ENCODE measurements at regions not wholly inside any gene's neighbourhood (a gene's known extent, or its start where the extent isn't known, plus 50 kb on each side); places are given as distances from the start of the nearest gene placed in this dataset.
"Not testable (repeated sequence)": the region's sequence is repeated elsewhere in the genome, so short reads cannot be mapped to it uniquely, and the experiment has no call there.

DNA sequence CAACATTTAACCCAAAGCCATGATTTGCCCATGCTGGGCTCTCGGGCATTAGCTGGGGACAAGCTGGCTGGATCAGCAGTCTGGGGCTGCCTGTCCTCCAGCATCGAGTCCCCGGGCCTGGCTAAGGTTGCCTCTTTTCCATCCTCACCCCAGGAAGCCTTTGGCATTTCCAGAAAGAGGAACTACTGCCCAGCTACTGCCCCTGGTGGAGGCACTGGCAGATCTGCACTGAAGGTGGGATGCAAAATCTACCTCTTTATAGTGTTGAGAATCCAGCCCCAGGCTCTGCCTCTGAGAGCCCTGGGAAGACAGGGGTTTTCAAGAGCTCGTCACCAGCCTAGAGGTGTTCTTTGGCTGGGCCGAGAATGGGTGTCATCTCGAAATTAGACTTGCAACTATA lies 635.9 kb downstream of the MATN1 start:
- peak; percentile 86 for DNase-seq

DNA sequence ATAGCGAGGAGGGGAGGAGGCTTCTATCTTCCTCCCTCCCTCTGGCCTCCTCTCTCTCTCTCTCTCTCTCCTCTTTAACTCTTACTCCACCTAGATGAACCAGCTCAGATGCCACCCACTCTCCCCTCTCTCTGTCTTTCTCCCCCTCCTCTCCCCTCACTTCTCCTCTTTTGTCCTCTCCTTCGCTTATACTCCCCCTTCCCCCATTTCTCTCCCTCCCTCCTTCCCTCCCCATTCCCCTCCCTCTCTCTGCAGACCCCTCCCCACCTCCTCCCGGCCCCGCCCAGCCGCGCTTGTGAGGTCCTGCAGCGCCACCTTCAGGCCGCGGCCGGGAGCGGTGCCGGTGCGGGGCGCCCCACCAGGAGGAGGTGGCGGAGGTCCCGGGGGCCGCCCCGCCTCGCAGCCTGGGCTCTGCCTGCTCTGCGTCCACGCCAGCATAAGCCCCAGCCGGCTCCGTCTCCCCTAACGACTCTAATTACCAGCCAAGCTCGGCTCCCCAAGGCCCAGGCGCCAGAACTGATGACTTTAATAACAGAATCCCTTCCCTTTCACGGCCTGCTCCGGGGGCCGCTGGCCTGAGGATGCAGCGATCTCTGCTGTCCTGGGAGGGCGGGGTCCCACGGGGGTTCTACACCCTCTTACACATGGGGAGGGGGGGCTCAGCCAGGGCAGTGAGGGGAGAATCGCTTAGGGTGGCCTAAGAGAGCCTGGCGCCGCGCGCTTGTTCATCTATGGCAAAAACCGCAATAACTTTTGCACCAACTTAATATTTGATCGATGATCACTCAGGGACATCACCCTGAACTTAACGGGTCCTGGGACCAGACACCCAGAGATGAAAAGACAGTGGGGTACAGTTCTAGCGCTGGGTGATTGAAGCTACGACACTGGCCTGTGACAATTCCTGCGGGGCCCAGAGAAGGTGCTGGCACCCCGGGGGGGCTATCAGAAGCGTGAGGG lies 637.3 kb downstream of the MATN1 start:
- peak; percentile 97 for DNase-seq
- no peaks in the 10 kb centered on the region for H3K36me3 ChIP-seq (replicated peaks; ENCODE audit: control insufficient read depth, insufficient read depth, low read length)
- peak overlapping the region; percentile 32 for H3K4me3 ChIP-seq (ENCODE audit: insufficient read depth, low read depth, low read length)

More for the DNA sequence above, 635.9 kb downstream of the MATN1 start:
- H3K36me3 ChIP-seq (replicated peaks; ENCODE audit: control insufficient read depth, insufficient read depth, low read length) = no peaks in the 10 kb centered on the region
- H3K27me3 ChIP-seq (ENCODE audit: control insufficient read depth, insufficient read depth, low read length) = no peaks in the 10 kb centered on the region
- H3K4me3 ChIP-seq (ENCODE audit: insufficient read depth, low read depth, low read length) = no peak overlapping the region

DNA sequence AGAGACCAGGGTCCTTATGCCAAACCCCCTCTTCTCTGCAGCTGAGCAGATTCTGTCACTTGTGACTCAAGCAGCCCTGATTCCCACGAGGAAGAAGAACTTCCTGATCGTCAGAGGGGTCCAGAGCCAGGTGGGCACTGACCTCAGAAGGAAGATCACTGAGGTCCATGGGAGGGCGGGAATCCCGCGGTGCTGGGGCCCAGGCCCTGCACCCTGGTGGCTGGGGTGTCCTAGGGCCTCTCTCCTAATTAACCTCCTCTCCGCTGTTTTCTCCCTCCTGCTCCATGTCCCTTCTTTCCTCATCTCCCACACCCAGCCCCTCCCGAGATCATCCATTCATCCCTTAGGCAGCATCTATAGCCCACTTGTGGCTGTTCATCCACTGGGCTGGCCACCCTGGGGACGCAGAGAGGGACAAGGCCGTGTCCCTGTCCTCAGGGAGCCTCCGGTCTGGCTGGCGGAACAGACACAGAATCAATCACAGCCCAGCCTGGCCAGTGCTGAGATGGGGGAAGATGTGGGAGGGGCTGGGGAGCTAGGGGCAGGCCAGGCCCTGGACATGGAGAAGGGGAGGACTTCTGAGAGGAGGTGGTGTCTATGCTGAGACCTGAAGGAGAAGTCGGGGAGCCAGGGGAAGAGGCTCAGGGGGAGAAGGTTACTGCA lies 638.3 kb downstream of the MATN1 start:
- no peaks in the 10 kb centered on the region for H3K36me3 ChIP-seq (replicated peaks; ENCODE audit: control insufficient read depth, insufficient read depth, low read length)
- no peaks in the 10 kb centered on the region for H3K27me3 ChIP-seq (ENCODE audit: control insufficient read depth, insufficient read depth, low read length)
- no peak overlapping the region for H3K4me3 ChIP-seq (ENCODE audit: insufficient read depth, low read depth, low read length)
- DNase-seq = peak; percentile 40

More for the DNA sequence above, 637.3 kb downstream of the MATN1 start:
- H3K27me3 ChIP-seq (ENCODE audit: control insufficient read depth, insufficient read depth, low read length) = no peaks in the 10 kb centered on the region

DNA sequence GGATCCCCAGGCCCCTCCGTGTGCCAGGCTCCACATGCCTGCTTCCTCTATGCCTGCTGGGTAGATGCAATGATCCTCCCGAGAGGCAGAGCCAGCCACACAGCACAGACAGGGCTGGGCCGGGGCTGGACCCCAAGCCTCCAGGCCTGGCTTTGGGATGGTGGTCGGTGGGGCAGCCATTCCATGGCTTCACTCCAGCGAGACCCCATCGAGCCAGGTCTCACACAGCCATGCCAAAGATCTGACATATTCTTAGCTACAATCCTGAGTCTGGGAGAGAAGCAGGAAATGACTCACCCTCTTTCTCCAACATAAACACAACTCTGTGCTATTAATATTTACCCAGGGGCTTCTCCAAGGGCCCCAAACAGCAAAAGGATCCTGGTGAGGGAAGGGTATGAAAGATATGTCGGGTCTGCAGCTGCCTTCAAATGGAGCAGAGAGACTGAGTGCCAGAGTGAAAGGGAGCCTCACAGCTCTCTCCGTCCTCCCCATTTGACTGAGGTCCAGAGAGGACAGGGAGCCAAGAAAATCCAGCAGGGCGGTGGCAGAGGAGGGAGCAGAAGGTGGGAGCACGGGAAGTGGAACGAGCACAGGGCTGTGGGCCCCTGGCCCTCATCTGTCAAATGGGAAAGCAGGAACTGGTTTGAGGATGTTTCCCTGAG lies 639.5 kb downstream of the MATN1 start:
- no peaks in the 10 kb centered on the region for H3K27me3 ChIP-seq (ENCODE audit: control insufficient read depth, insufficient read depth, low read length)
- no peaks in the 10 kb centered on the region for H3K36me3 ChIP-seq (replicated peaks; ENCODE audit: control insufficient read depth, insufficient read depth, low read length)
- DNase-seq = no peak
- no peak overlapping the region for H3K4me3 ChIP-seq (ENCODE audit: insufficient read depth, low read depth, low read length)

DNA sequence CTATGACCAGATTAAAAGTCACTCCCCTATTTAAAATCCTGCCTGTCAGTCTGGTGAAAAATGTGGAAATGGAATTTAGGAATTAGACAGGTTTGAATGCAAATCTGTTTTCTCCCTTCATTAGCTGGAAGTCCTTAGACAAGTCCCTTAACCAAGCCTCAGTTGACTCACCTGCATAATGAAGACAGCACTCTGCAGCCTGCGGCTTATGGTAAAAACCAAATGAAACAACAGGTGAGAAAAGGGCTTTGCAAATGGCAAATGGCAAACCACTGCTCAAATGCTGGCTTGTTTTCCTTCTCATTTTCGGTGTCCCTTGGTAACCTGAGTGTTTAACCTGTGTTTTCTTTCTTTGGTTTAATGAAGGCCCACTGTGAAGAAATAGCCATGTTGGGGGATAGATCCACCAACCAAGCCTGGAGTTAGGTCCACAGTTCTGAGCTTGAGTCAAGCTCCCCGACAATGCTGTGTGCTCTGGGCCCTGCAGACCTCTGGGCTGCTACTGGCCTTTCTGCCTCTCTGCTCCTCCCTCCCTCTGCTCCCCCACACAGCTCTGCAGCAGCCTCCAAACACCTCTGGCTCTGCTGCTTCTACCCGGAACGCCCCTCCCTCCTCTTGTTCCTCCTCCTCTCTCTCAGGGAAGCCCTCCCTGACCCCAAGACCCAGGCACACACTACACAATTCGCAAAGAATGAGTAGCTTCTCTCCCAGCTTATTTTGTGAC lies 641.8 kb downstream of the MATN1 start:
- Histone ChIP-seq H3K27me3 (ENCODE audit: control insufficient read depth, insufficient read depth, low read length) (no peaks in the 10 kb centered on the region), H3K36me3 (replicated peaks; ENCODE audit: control insufficient read depth, insufficient read depth, low read length) (no peaks in the 10 kb centered on the region), H3K4me3 (ENCODE audit: insufficient read depth, low read depth, low read length) (no peak overlapping the region)
- peak; percentile 67 for DNase-seq

DNA sequence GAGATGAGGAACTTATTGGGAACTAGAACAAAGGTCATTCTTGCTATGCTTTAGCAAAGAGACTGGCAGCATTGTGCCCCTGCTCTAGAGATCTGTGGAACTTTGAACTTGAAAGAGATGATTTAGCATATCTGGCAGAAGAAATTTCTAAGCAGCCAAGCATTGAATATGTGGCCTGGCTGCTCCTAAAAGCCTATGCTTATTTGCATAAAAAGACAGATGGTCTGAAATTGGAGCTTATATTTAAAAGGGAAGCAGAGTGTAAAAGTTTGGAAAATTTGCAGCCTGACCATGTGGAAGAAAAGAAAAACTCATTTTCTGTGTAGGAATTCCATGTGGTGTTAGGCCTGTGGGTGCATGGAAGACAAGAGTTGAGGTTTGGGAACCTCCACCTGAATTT lies 647.5 kb downstream of the MATN1 start:
- H3K36me3 ChIP-seq (replicated peaks; ENCODE audit: control insufficient read depth, insufficient read depth, low read length); H3K27me3 ChIP-seq (ENCODE audit: control insufficient read depth, insufficient read depth, low read length); DNase-seq; H3K4me3 ChIP-seq (ENCODE audit: insufficient read depth, low read depth, low read length): not testable (repeated sequence)

DNA sequence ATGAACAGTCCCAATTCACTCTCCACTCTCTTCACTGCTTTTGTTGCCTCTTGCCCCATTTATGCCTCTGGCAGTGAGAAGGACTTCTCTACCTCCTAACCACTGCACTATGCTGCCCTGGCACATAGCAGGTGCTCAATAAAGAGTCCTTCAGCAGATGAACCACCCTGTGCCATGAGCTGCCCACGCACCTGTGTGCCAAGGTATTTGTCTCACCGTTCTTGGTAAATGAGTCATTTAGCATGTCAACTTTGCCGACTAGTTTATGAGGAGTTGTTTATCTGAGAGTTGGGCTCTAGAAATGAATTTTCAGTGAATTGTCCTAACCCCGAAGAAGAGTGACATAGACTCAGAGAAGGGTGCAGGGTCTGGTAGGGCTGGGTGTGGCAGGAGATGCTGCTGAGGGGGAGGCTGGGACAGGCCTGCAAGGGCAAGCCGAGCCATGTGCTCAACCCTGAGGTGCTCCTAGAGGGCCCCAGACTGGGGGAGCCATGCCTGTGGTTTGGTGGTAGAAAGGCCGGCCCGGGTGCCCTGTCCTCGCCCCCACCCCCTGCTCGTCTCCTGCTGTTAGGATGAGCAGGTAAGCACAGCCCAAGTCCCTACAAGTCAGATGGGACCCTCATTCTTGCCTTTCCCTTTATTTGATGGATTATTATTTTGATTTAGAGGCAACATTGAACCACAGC lies 654.5 kb downstream of the MATN1 start:
- Histone ChIP-seq H3K36me3 (replicated peaks; ENCODE audit: control insufficient read depth, insufficient read depth, low read length) (no peaks in the 10 kb centered on the region), H3K4me3 (ENCODE audit: insufficient read depth, low read depth, low read length) (no peak overlapping the region), H3K27me3 (ENCODE audit: control insufficient read depth, insufficient read depth, low read length) (no peaks in the 10 kb centered on the region)
- DNase-seq = no peak

DNA sequence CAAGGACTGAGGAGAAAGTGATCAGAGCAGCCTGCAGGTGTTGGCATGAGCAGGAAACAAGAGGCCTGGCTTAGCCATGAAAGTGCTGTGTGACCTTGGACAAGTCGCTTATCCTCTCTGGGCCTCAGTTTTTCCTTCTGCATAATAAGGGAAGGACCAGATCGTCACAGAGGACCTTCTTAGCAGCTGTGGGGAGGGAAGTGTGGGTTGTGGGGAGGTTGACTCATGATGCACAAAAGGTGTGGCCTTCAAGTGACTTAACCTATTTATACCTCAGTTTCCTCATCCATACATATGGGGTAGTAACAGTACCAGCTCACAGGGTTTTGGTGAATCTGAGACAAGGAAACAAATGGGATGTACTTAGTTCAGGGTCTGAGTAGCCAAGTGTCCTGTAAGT lies 658.8 kb downstream of the MATN1 start:
- Histone ChIP-seq H3K4me3 (ENCODE audit: insufficient read depth, low read depth, low read length) (no peak overlapping the region), H3K27me3 (ENCODE audit: control insufficient read depth, insufficient read depth, low read length) (no peaks in the 10 kb centered on the region), H3K36me3 (replicated peaks; ENCODE audit: control insufficient read depth, insufficient read depth, low read length) (no peaks in the 10 kb centered on the region)
- DNase-seq = no peak

DNA sequence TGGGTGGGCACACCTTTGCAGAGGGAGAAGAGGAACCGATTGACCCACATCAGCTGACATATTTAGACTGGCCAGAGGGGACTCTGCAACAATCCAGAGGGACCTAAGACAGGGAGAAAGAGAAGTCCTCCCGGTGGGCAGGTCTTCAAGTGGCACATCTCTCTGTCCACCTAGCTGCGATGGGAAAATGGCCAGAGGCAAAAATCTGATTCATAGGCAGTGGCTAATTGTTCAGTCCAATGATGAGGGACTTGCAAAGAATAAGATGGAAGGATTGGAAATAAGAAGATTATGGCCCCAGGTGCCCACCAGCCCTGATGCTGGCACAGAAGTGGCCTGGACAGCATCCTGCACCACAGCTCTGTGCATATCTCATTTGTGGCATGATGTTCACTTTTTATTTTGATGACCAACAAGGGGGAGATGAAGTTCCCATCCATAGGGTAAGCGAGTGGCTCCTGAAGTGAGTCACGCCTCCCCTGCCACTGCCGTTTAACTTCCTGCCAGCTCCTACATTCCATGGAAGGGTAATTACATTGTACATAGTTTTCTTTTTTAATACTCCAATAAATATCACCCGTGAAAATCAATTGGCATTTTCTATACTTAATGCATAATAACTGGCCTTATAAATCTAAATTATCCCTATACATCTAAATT lies 659.6 kb downstream of the MATN1 start:
- H3K36me3 ChIP-seq (replicated peaks; ENCODE audit: control insufficient read depth, insufficient read depth, low read length) = no peaks in the 10 kb centered on the region
- no peaks in the 10 kb centered on the region for H3K27me3 ChIP-seq (ENCODE audit: control insufficient read depth, insufficient read depth, low read length)
- H3K4me3 ChIP-seq (ENCODE audit: insufficient read depth, low read depth, low read length) = no peak overlapping the region
- no peak for DNase-seq

DNA sequence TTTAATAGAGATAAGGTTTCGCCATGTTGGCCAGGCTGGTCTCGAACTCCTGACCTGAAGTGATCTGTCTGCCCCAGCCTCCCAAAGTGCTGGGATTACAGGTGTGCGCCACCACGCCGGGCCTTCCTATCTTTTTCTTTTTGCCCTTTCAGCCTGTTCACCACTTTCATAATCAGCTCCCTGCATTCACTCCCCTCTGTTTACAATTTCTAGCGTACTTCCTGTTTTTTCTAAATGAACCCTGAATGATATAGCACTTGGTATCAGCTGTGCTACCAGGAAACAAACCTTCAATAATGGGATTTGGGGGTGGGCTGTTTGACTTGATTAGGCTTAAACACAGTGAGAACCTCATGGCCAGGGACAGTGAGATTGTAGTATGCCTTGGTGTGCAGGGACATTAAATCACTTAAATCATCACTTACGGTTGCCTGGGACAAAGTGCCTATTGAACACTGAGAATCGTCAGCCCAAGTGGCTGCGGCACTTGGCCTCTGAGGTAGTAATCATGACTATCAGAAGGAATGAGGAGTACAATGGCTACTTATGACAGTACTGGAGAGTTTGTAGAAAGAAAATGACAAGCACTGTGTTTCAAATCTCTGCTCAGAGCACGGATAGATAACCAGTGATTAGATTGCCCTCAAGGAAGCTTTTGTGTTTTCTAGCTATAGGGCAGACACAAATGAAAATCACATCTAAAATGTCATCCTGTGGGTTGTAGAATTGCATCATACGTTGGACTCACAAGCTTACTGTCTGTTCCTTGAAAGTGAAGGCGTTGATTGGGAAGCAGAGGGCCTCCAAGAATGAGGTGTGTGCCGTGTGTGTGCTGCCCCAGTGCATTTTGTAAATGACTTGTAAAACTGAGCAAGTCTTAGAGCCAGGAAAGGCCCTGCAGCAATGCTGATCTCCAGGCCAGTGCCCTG lies 661.8 kb downstream of the MATN1 start:
- Histone ChIP-seq H3K27me3 (ENCODE audit: control insufficient read depth, insufficient read depth, low read length) (no peaks in the 10 kb centered on the region), H3K4me3 (ENCODE audit: insufficient read depth, low read depth, low read length) (no peak overlapping the region), H3K36me3 (replicated peaks; ENCODE audit: control insufficient read depth, insufficient read depth, low read length) (no peaks in the 10 kb centered on the region)
- no peak for DNase-seq

DNA sequence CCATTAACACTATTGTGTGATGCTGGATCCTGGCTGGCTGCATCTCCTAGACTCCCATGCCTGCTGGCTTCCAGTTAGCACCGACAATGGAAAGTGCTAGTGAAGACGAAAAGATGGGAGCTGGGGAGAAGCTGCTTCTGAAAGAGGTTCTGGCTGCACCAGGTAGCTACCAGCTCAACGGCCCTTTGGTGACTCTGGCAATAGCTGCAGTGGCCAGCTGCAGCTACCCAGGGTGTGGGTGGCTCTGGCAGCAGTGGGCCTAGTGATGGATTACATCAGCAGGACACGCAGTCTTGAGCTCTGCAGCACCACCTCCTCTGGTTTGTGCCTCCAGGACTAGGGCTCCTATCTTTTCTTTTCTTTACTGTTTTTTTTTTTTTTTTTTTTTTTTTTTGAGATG lies 662.6 kb downstream of the MATN1 start:
- H3K27me3 ChIP-seq (ENCODE audit: control insufficient read depth, insufficient read depth, low read length) = no peaks in the 10 kb centered on the region
- H3K36me3 ChIP-seq (replicated peaks; ENCODE audit: control insufficient read depth, insufficient read depth, low read length) = no peaks in the 10 kb centered on the region
- H3K4me3 ChIP-seq (ENCODE audit: insufficient read depth, low read depth, low read length) = no peak overlapping the region
- no peak for DNase-seq

DNA sequence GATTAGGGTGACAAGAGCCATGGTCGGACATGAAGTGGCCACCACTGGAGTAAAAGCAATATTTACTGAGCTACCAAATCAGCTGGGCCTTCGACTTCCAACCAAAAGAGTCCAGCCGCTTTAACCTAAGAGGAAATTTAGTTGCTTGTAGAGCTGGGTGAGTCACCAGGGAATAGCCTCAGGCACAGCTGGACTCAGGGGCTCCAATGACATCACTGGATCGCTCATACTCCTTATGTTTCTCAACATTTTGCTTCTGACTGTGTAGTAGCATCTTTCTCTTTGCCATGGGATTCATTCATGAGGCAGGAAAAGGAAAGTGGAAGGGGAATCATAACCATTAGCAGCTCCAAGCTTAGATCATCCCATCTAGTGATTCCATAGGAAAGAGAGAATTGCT lies 664.4 kb downstream of the MATN1 start:
- Histone ChIP-seq H3K4me3 (ENCODE audit: insufficient read depth, low read depth, low read length) (no peak overlapping the region), H3K27me3 (ENCODE audit: control insufficient read depth, insufficient read depth, low read length) (no peaks in the 10 kb centered on the region), H3K36me3 (replicated peaks; ENCODE audit: control insufficient read depth, insufficient read depth, low read length) (no peaks in the 10 kb centered on the region)
- no peak for DNase-seq

DNA sequence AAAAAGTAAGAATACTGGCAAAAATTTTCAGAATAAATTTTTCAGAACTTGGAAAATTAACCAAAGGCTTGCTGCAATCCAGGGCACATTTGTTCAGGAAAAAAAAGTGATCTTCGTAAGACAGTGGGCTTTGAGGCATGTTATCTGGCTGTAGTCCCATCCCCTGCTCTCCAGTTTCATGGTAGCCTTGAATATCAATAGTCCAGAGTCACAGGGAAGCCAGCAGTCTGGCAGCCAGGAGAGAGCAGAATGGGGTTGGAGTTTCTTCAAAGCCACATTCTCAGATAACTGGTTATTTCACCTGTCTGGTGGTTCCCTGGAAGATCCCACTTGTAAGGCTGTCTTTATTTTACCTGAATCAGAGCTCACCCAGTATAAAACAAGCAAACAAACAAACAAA lies 669.3 kb downstream of the MATN1 start:
- no peaks in the 10 kb centered on the region for H3K27me3 ChIP-seq (ENCODE audit: control insufficient read depth, insufficient read depth, low read length)
- no peak overlapping the region for H3K4me3 ChIP-seq (ENCODE audit: insufficient read depth, low read depth, low read length)
- DNase-seq = peak; percentile 68
- no peaks in the 10 kb centered on the region for H3K36me3 ChIP-seq (replicated peaks; ENCODE audit: control insufficient read depth, insufficient read depth, low read length)

Measured in H7 (cell line).